ENCODE measurements at regions not wholly inside any gene's neighbourhood (a gene's known extent, or its start where the extent isn't known, plus 50 kb on each side); places are given as distances from the start of the nearest gene placed in this dataset.

DNA sequence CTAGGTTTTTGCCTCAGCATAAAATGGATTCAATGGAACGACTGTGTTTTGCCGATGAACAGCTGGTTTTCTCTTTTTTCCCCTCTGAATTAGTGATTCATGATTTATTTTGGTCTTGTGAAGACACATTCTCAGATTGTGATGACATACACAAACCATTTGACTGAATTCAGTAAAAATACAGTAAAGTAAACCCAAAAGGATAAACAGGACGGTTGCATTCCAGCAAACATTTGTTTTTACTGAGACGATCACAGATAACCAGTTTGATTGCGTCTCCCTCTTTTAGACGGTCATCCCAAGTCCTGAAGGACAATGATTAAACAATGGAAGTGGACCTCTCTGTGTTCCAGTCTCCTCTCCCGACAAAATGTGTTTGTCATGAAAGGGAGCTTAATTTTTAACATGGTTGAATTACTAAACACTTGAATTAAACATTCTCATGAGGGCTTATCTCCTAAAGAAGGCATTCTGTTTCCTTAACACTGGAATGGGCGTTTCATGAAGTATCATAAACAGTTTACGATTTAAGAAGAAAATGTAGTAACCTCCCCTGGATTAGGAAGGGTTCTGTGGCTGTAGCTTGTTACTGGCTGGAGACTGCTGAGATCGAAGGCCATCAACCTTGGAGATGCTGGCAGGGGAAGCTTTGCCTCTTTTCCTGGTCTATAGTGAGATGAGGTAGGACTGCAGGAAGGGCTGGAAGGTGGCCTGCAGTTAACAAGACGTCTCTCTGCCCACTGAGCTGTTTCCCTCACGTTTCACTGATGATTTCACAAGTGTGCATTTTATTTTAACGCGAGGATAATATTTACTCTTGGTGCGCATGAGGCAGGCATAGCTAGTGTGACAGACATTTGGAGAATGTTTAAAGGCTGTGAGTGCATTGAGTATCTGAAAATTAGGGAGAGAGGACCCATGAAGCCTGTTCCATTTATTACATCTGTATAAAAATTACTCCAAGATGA, 457.9 kb downstream of the FGF9 start:
- DNase-seq (ENCODE audit: low spot score): no peak

- no peak for DNase-seq (ENCODE audit: low spot score)
Observed at GRCh38 chr13:22130254-22130653, 459.4 kb downstream of the FGF9 start.

DNA sequence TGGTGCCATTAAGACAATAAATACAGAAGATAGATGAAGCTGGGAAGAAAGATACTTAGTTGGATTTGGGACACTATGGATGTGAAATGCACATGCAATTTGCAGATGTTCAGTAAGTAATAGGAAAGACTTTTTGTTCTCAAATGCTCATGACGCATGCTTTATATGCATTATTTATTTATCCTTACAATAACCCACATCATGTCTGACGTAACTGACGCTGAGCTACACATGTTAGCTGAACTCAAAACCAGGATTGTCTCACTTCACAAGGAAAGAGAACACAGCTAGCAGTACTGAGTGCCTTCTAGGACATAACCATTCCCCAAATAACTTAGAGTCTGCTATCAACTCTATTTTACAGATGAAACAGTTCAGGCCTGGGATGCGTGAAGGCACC, 463.4 kb downstream of the FGF9 start:
- DNase-seq (ENCODE audit: low spot score): no peak

GRCh38 chr13:22135446-22135845, 464.6 kb downstream of the FGF9 start:
- no peak for DNase-seq (ENCODE audit: low spot score)

DNA sequence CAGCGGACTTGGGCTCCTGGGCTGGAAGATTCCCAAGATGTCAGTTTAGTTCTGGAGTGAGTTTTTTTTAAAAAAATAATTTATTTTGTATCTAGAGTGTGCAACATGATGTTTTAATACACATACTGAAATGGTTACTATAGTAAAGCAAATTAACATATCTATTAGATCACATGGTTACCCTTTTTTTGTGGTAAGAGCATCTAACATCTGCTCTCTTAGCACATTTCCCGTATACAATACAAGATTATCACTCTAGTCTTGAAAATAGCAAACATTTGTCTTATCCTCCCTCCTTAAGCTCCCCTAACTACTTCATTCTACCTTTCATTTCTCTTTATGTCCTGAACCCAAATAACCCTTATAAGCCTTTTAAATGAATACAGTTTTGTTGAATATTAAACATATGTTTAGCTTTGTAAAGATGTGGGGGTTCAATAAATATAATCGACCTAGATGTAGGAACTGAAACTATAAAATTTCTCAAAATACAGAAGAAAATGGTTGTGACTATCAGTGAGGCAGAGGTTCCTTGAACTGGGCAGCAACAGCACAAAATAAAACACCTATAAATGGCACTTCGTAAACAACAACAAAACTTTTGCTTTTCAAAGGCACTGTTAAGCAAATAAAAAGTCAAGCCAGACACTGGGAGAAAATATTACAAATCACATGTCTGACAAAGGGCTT, 466.6 kb downstream of the FGF9 start:
- DNase-seq (ENCODE audit: low spot score): no peak

DNA sequence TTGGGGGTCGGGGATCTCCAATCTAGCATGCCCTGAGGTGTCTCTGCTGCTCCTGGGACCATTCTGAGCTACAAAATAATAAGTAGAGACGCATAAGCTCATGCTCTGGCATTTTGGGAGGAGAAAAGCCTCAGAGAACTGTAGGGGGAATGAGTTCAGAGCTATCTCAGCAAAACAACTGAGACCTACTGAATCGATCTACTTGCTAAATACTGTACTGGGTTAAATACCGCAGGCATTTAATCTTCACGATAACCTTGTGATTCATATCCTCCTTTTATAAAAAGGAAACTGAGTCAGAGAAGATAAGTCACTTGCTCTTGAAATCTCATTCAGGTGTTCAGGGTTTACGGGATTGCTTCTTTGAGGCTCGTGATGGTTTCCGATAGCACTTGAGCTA, 468.1 kb downstream of the FGF9 start:
- no peak for DNase-seq (ENCODE audit: low spot score)

DNA sequence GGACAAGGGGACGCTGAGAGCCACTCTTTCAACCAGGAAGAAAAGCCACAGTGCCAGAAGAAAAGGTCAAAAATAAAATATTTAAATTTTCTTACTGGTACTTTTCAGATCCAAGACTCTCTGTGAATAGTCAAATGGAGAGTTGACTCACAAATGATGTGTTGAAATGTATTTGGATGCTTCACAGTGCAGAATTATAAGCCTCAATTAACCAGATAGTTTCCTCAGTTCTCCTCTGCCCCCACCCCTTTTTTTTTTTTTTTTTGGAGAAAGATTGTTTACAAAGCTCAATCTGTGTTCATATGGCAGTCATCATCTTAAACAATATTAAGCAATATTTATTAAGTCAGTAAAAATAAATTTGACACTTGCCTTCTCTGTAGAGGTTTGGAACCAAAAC, 470.8 kb downstream of the FGF9 start:
- no peak for DNase-seq (ENCODE audit: low spot score)

DNA sequence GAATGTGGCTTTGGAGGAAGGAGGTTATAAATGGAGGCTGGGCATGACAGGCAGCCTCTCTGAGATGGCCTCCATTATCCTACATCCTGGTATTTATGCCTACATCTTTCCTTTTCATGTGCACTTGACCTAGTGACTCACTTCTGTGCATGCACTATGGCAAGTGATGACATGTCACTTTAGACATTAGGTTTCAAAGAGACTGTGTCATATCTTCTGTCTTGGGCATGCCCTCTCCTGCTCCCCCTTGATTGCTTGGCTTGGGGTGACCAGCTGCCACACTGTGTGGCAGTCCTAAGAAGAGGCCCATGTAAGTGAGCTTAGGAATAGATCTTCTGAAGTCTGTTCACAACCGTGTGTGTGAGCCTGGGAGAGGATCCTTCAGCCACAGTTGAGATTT, 472.8 kb downstream of the FGF9 start:
- no peak for DNase-seq (ENCODE audit: low spot score)

GRCh38 chr13:22144806-22145205, 473.9 kb downstream of the FGF9 start:
- DNase-seq (ENCODE audit: low spot score): no peak

DNA sequence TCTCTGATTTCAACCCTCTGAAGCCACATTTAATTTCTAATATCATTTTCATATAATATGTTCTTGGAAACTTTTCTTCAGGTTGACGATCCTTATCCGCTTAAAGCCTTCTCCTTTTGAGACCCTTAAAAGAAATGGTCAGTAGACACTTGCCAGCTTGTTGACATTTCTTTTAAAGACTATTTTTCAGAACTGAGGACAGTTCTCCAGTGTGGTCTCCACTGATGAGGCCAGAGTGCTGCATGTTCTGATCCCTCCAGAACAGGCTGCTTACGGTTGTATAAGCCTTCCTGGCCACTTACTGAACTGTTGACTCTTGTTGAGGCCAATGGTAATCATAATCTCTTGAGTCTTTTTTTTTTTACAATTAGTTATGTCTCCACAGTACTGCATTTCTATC, 477.3 kb downstream of the FGF9 start:
- DNase-seq (ENCODE audit: low spot score): no peak

DNA sequence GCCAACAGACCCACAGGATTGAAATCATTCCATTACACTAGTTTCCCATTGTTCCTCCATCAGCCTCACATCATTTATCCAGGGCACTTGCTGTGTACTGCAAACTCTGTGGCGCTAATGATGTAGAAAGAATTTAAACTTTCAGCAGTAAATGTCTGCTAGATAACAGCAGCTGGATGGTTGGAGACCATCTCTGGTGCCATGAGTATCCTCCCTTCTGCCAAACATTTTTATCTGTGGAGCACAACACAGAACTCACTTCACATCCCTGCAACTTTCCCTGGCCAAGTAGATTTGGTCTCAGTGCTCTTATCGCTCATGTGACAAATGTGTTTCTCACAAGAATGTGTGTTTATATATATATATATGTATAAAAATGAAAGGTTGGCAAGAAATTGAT, 481.9 kb downstream of the FGF9 start:
- DNase-seq (ENCODE audit: low spot score): no peak

DNA sequence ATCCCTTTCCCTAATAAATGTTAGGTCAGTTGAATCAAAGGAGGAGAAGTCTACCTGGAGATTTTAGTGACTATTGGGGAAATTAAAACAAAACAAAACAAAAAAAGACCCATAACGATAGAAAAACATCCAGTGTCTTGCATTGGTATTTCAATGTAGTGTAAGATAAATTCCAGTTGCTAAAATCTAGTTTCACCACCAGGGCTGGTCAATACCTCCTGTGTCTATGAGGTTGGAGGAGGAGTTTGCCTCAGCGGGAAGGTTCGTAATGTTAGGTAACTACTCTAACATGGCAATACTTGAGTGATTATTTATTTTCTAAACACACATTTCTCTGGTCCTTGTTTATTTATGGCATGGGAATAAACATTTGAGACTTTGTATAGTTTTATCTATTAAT, 483.2 kb downstream of the FGF9 start:
- no peak for DNase-seq (ENCODE audit: low spot score)

DNA sequence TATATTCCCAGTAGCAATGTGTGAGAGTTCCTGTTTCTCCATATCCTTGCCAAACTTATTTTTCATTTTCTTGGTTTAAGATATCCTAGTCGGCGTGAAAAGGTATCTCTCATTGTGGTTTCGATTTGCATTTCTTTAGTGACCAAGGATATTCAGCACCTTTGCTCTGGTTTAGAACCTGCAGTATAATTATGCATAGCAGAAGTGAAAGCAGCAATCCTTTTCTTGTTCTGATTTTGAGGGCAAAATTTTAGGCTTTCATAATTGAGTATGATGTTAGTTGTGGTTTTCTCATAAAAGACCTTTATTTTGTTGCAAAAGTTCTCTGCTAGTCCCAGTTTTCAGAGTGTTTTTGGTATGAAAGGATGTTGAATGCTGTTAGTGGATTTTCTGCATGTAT, 491.0 kb downstream of the FGF9 start:
- DNase-seq (ENCODE audit: low spot score): no peak

DNA sequence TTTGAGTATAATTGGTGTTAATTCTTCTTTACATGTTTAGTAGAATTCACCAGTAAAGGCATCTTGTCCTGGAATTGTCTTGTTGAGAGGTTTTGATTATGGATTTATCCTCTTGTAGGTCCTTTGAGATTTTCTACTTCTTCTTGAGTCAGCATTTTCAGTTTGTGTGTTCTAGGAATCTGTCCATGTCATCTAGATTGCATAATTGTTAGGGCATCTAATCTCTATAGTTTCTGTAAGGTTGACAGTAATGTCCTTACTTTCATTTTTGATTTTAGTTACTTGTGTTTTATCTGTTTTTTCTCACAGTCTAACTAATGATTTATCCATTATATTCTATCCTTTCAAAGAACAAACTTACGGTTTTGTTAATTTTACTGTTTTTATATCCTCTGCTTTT, 492.0 kb downstream of the FGF9 start:
- no peak for DNase-seq (ENCODE audit: low spot score)

DNA sequence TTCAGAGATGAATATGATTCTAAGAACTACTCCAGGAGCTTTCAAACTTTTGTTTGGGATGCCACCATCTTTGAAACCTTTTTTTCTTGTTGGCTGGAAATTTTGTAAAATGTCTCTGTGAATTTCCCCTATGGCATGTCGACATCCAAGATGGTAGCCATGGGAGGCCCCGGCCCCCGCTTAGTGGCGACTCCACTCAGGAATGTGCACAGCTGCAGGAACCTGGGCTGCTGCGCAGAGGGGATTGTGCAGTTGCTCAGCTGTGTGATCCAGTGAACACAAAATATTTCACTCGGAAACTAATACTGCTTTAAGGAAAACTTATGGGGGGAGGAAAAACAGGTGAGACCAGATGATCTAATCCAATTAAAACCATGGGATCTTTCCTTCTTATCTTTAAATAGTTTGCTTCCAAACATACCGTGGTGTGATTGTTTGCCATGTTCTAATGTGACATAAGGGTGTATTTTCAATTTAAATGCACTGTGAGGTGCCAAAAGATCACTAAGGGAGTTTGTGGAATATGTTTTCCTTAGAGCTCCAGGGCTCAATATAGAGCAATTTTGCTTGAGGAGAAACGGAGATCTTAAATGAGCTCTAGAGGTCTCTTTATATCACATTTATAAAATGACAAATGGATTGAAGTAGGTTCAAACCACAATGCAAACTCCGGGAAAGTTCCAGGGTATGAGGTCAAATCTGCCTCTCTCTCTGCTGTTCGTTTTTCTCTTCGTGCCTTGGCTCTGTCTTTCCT, 497.7 kb downstream of the FGF9 start:
- DNase-seq (ENCODE audit: low spot score): no peak

- no peak for DNase-seq (ENCODE audit: low spot score)
Observed at GRCh38 chr13:22169473-22169872, 498.6 kb downstream of the FGF9 start.

DNA sequence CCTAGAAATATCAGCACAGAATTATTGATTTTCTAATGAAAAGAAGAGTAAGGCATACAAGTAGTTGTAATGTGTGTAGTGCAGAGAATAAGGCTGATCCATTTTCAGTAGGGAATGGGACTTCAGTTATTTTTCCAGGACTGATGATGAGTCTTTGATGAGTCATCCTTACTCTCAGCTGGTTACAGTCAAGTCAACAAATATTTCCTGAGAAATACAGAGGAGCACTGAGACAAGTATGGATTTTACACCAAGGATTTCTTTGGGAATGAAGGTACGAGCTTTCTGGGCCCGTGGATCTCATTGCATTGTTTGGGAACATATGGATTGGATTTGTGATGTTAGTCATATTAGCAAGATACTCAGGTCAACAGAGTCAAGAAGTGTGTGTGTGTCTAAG, 502.7 kb downstream of the FGF9 start:
- DNase-seq (ENCODE audit: low spot score): peak; percentile 7

GRCh38 chr13:22175241-22175640, 504.4 kb downstream of the FGF9 start:
- DNase-seq (ENCODE audit: low spot score): no peak

GRCh38 chr13:22175815-22176214, 504.9 kb downstream of the FGF9 start:
- no peak for DNase-seq (ENCODE audit: low spot score)

- DNase-seq (ENCODE audit: low spot score): no peak
Observed at GRCh38 chr13:22176968-22177520, 506.2 kb downstream of the FGF9 start.

GRCh38 chr13:22178878-22179277, 508.0 kb downstream of the FGF9 start:
- no peak for DNase-seq (ENCODE audit: low spot score)

- DNase-seq (ENCODE audit: low spot score): no peak
Observed at GRCh38 chr13:22187329-22187728, 516.5 kb downstream of the FGF9 start.
